MM.1S (cell line): ENCODE measurements at regions not wholly inside any gene's neighbourhood (a gene's known extent, or its start where the extent isn't known, plus 50 kb on each side); places are given as distances from the start of the nearest gene placed in this dataset.

Experiments
- DNase-seq: peaks from one replicate; pipeline ENCODE4 v3.0.0-alpha.2; 2015
- H2AFZ ChIP-seq: fragments of 300-600 bp; sonication (generic); 2 replicates; pipeline ENCODE4 v1.6.0; 2016; ENCODE audit warnings: antibody characterized with exemption, low read length
- H3F3A ChIP-seq: fragments of 300-600 bp; sonication (generic); 2 replicates; pipeline ENCODE4 v1.6.1; 2016; ENCODE audit warnings: mild to moderate bottlenecking, antibody characterized with exemption, low read length, moderate library complexity, mixed read lengths; ENCODE audit not compliant: insufficient read depth
- H3K27ac ChIP-seq: fragments of 300-600 bp; sonication (generic); 2 replicates; pipeline ENCODE4 v1.5.1; 2016; ENCODE audit warnings: mild to moderate bottlenecking, low read length
- H3K27me3 ChIP-seq: fragments of 300-600 bp; sonication (generic); replicated peaks from 2 replicates; pipeline ENCODE4 v1.6.0; 2016; ENCODE audit warnings: low read length; ENCODE audit not compliant: insufficient read depth
- H3K36me3 ChIP-seq: fragments of 300-600 bp; sonication (generic); replicated peaks from 2 replicates; pipeline ENCODE4 v1.6.1; 2016; ENCODE audit warnings: mild to moderate bottlenecking, low read length, mixed read lengths; ENCODE audit not compliant: insufficient read depth
- H3K4me1 ChIP-seq: fragments of 300-600 bp; sonication (generic); 2 replicates; pipeline ENCODE4 v1.6.1; 2016; ENCODE audit warnings: low read length, mixed read lengths
- H3K4me2 ChIP-seq: fragments of 300-600 bp; sonication (generic); 2 replicates; pipeline ENCODE4 v1.6.0; 2016; ENCODE audit warnings: low read depth, low read length
- H3K4me3 ChIP-seq: fragments of 300-600 bp; sonication (generic); 2 replicates; pipeline ENCODE4 v1.5.1; 2016; ENCODE audit warnings: low read length, mixed read lengths
- H3K79me2 ChIP-seq: fragments of 300-600 bp; sonication (generic); 2 replicates; pipeline ENCODE4 v1.6.1; 2016; ENCODE audit warnings: mixed run types, low read length, mixed read lengths
- H3K9ac ChIP-seq: fragments of 300-600 bp; sonication (generic); 2 replicates; pipeline ENCODE4 v1.6.1; 2016; ENCODE audit warnings: low read length, mixed read lengths
- H3K9me2 ChIP-seq: fragments of 300-600 bp; sonication (generic); replicated peaks from 2 replicates; pipeline ENCODE4 v1.6.1; 2016; ENCODE audit warnings: mild to moderate bottlenecking, low read length, mixed read lengths; ENCODE audit not compliant: insufficient read depth
- H3K9me3 ChIP-seq: fragments of 300-600 bp; sonication (generic); replicated peaks from 2 replicates; pipeline ENCODE4 v1.6.1; 2016; ENCODE audit warnings: mild to moderate bottlenecking, low read length, mixed read lengths; ENCODE audit not compliant: insufficient read depth
- H4K20me1 ChIP-seq: fragments of 300-600 bp; sonication (generic); 2 replicates; pipeline ENCODE4 v1.6.1; 2016; ENCODE audit warnings: mild to moderate bottlenecking, low read length, moderate library complexity, mixed read lengths; ENCODE audit not compliant: insufficient read depth
- CTCF ChIP-seq: fragments of 300-600 bp; sonication (generic); IDR thresholded peaks from 2 replicates; pipeline ENCODE4 v1.5.1; 2016; ENCODE audit warnings: antibody characterized with exemption, low read length, mixed read lengths
- EZH2 ChIP-seq: fragments of 300-600 bp; sonication (generic); optimal IDR thresholded peaks from 2 replicates; pipeline ENCODE3; 2017; ENCODE audit warnings: low read depth, mild to moderate bottlenecking, antibody characterized with exemption, low read length, mixed read lengths
- EZH2phosphoT487 ChIP-seq: fragments of 300-600 bp; sonication (generic); IDR thresholded peaks from 2 replicates; pipeline ENCODE4 v1.6.1; 2018; ENCODE audit warnings: antibody characterized with exemption, low read length

DNA sequence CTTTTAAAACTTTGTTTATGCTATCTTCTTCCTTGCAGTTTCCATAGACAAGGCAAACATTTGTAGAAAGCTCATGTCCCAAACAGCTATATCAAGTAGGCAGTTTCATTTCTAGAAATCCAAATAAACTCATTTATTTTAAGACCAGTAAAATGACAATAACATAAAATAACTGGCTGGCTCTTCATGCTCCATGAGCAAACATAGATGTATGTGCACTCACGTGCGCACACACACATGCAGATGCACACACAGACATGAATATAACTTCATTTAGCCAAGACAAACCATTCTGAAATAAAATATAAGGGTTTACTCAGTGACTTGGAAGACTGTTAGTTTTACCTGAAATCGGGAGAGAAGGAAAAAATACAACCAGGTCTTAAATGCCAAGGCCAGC, 176.5 kb upstream of the GAS1 start:
- Histone ChIP-seq H3K9me3 (no peaks in the 10 kb centered on the region), H3K4me1 (no peaks in the 10 kb centered on the region), H4K20me1 (no peaks in the 10 kb centered on the region), H3K4me3 (no peak overlapping the region), H3F3A (no peaks in the 10 kb centered on the region), H3K9ac (no peak overlapping the region), H3K27ac (no peak overlapping the region), H3K27me3 (no peaks in the 10 kb centered on the region), H3K9me2 (no peaks in the 10 kb centered on the region), H2AFZ (no peak overlapping the region), H3K4me2 (no peak overlapping the region), H3K79me2 (no peaks in the 10 kb centered on the region), H3K36me3 (no peaks in the 10 kb centered on the region)
- DNase-seq, result no peak
- TF ChIP-seq EZH2, result no peak
- no peak for TF ChIP-seq EZH2phosphoT487
- TF ChIP-seq CTCF, result no peak

GRCh38 chr9:87125819-87126218, 178.5 kb upstream of the GAS1 start:
- TF ChIP-seq EZH2 (no peak), EZH2phosphoT487 (no peak), CTCF (no peak)
- H3K27ac ChIP-seq, result no peak overlapping the region
- no peaks in the 10 kb centered on the region for H3K9me3 ChIP-seq
- no peaks in the 10 kb centered on the region for H3K9me2 ChIP-seq
- H3F3A ChIP-seq, result no peaks in the 10 kb centered on the region
- no peaks in the 10 kb centered on the region for H3K79me2 ChIP-seq
- H4K20me1 ChIP-seq, result no peaks in the 10 kb centered on the region
- no peaks in the 10 kb centered on the region for H3K4me1 ChIP-seq
- DNase-seq, result no peak
- no peaks in the 10 kb centered on the region for H3K27me3 ChIP-seq
- H3K36me3 ChIP-seq, result no peaks in the 10 kb centered on the region
- no peak overlapping the region for H3K4me2 ChIP-seq
- H3K4me3 ChIP-seq, result no peak overlapping the region
- no peak overlapping the region for H3K9ac ChIP-seq
- no peak overlapping the region for H2AFZ ChIP-seq

DNA sequence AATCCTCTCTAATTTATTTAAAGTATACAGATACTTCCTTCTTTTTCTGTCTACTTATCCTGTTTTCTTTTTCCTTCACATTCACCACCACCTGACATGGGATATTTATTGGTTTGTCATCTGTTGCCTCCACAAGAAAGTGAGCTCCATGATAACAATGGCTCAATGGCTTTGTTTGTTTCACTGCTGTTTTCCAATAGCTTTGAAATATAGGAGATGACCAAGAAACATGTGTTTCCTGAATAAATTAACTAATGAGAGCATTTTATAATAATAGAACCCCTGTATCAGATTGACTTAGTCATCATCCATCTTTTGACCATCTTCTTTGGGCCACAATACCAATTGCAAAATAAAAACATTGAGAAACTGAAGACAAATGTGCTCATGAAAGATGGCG, 180.2 kb upstream of the GAS1 start:
- Histone ChIP-seq H3K9me3 (no peaks in the 10 kb centered on the region), H3K4me1 (no peaks in the 10 kb centered on the region), H3K27me3 (no peaks in the 10 kb centered on the region), H3K4me2 (no peak overlapping the region), H2AFZ (no peak overlapping the region), H3K9me2 (no peaks in the 10 kb centered on the region), H3K36me3 (no peaks in the 10 kb centered on the region), H3K27ac (no peak overlapping the region), H3K4me3 (no peak overlapping the region), H4K20me1 (no peaks in the 10 kb centered on the region), H3K79me2 (no peaks in the 10 kb centered on the region), H3K9ac (no peak overlapping the region), H3F3A (no peaks in the 10 kb centered on the region)
- TF ChIP-seq EZH2, result no peak
- no peak for TF ChIP-seq CTCF
- no peak for TF ChIP-seq EZH2phosphoT487
- DNase-seq, result no peak
